NCI-H1105 treated with DMSO at 0.1 percent for 48 hours (cell line): ENCODE measurements at regions not wholly inside any gene's neighbourhood (a gene's known extent, or its start where the extent isn't known, plus 50 kb on each side); places are given as distances from the start of the nearest gene placed in this dataset.

Experiments
- DNase-seq: peaks from one replicate; lab custom pipeline; 2025; lab: John Stamatoyannopoulos, UW

DNA sequence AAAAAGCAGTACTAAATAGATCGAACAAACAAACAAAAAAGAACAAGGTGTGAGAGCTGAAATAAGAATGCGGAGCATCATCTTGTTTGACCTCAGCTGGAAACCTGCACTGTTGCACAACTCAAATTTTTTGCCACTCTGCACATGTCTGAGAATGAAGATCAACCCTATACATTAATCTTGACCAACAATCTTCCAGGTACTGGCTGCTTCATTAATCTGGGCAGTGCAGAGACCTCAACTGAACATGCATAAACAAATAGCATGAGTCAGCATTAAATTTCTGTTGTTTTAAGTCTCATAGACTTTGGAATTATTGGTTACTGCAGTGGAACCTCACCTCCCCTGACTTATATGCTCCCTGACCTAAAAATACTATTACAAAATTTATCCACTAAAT lies 114.6 kb upstream of the FTMT start:
- no peak for DNase-seq

DNA sequence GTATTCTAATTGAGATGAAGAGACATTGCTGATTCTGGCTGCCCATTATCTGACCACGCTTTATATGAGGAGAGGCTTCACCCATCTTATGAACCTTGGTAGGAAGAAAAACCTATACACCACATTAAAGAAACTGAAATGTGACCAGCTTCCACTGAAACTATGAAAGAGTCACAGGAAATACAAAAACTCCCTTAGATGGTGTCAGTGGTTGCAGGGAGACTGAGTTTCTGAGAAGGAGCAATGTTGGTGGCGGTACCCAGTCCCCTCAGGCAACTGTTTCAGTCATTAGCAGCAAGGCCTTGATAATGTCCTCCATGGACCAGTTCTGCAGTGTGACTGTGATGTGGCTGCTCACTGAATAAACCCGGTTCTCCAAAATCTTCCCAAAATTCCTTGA lies 110.5 kb upstream of the FTMT start:
- no peak for DNase-seq

DNA sequence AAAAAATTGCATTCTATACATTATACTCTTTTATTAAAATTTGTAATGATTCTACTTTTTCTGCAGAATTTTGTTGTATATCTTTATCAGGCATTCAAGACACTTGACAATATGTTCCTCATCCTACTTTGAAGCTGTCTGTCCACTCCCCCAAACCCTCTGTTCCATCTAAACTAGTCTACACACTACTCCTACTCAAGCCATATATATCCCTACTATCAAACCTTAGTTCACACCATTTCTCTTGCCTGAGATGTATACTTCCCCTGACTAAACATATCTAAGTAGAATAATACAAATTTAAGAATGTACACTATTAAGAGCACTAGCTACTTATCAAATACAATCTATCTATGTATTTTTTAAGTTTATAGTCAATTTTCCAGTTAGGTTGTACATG lies 107.1 kb upstream of the FTMT start:
- no peak for DNase-seq

DNA sequence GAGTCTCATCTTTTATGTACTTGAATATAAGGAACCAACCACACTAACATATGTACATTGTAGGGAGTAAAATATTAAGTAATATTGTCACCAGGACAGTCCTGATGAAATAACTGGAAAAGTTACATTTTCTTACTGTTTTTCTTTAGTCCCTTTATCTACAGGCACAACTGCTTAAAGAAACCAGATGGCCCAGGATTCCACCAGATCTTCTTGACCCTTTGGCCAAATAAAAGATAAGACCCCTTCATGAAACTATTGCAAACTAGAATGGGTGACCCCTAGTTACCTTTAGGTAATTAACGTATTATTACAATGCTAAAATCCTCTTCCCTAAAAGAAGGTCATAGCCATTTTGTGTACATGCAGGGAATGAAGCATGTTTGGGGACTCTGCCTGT lies 106.3 kb upstream of the FTMT start:
- no peak for DNase-seq

DNA sequence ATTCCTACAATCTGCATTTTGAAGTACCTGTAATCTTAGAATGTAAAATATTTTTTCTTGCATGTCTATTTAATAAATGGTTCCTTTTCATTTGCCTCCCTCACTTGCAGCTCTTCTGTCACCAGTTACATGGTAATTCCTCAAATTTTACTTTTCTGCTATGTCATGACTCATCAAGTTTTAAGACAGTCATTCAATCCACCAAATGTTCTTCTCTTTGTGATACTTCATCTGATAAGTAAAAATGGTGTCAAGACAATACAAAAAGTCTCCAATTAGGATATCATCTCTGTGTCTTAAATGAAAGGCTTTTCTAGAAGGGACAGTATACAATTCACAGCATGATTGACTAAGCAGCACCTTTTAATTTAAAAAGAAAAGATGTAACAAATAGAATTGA lies 104.9 kb upstream of the FTMT start:
- DNase-seq = no peak

GRCh38 chr5:121748686-121749085 lies 103.0 kb upstream of the FTMT start:
- peak; percentile 4 for DNase-seq

DNA sequence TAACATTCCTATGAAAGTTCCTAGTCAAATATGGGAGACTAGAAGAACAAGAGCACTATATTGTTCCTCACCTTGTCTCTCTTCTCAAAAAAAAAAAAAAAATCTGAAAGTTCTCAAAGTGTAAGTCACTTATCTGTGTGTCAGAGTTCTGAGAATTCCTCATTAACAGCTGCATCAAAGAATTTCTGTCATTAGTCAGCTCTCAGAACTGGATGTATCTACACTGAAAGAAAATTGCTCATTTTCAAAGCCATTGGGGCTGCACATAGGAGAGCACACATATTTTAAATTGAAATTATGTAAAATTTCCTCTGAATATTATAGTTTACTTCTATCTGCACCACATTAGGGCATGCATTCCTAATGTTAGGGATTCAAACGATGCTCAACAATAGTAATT lies 99.5 kb upstream of the FTMT start:
- DNase-seq = no peak

DNA sequence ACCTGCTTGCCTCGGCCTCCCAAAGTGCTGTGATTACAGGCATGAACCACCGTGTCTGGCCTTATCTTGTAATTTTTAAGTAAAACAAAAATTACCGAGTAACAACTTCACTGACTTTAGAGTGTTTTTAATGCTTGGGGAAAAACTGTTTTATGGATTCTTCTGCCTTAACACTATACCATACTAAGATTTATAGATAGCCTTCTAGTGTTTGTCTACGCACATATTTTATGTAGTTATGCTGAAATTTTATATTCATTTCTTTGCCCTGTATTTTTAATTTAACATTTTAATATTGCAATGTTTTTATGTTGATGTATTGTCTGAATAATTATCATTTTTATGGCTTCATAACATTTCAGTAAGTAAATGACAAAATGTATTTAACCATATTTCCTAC lies 96.4 kb upstream of the FTMT start:
- DNase-seq = no peak

GRCh38 chr5:121757753-121758152 lies 93.9 kb upstream of the FTMT start:
- no peak for DNase-seq

- no peak for DNase-seq
These were observed 93.1 kb upstream of the FTMT start for GRCh38 chr5:121758615-121759014.

DNA sequence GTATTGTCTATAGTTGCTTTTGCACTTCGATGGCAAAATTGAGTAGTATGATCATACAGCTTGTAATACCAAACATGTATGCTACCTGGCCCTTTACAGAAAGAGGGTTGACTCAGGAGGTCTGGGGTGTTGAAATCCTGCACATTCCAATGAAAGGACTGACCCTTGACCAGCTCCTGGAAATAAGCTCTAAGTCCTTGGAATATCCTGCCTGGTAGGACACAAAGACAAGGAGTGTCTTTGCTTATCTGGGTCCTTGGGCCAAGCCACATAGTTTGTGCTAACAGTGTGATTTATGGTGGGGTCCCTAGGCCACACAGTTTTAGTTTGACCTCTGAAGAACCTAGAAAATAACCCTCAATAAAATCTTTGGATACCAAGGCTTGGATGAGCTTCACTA lies 89.3 kb upstream of the FTMT start:
- DNase-seq = no peak

GRCh38 chr5:121763665-121764064 lies 88.0 kb upstream of the FTMT start:
- DNase-seq = no peak

- no peak for DNase-seq
These were observed 71.3 kb upstream of the FTMT start for GRCh38 chr5:121780406-121780805.

- no peak for DNase-seq
These were observed 68.0 kb upstream of the FTMT start for GRCh38 chr5:121783700-121784099.

- no peak for DNase-seq
These were observed 57.9 kb upstream of the FTMT start for GRCh38 chr5:121793791-121794190.

- no peak for DNase-seq
These were observed 56.2 kb upstream of the FTMT start for GRCh38 chr5:121795511-121795910.

DNA sequence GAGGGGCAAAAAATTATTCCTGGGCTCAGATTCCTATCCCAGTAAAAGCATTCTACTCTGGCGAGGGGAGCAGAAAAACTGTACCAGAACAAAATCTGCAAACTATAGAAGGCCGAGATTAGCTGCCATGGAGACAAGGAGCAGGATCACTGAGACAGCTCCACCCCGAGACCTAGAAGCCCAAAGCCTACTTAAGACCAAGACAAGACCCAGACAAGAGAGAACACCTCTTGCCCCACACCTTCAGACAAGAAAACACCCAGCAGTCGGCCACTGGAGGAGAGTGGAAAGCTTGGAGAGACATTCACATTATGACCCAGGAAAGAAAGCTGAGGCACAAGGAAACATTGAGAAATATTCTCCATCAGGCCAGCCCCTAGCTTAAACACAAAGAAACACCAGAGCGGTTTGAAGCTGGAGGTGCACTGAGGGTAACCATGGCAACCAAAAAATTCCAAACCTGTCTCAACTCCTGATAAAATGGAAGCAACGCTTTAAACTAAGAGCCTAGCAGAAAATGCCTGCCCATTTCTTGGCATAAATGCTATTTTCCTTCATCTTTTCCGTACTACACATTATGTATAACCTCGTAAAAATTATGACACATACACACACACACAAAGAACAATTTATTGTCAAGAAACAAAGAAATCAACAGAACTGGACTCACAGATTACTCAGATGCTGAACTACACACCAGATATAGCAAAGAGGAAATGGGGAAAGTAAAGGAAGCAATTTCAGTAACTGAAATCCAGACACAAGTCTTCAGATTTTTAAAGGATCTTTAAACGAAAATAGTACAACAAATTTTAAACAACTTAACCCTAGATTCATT lies 53.8 kb upstream of the FTMT start:
- no peak for DNase-seq
